Osteocyte (in vitro differentiated cells): ENCODE measurements at regions not wholly inside any gene's neighbourhood (a gene's known extent, or its start where the extent isn't known, plus 50 kb on each side); places are given as distances from the start of the nearest gene placed in this dataset.

Experiments used
- DNase-seq: peaks from one replicate; pipeline ENCODE4 v3.0.0; 2021; ENCODE audit warnings: mixed read lengths; ENCODE audit not compliant: unreplicated experiment; ENCODE audit errors: extremely low spot score
- H3K27ac Mint-ChIP-seq: one replicate; pipeline ENCODE4 v1.8.0; 2021; ENCODE audit warnings: mild to moderate bottlenecking, mixed read lengths; ENCODE audit not compliant: unreplicated experiment
- H3K27me3 Mint-ChIP-seq: one replicate; pipeline ENCODE4 v1.8.0; 2021; ENCODE audit warnings: mixed read lengths; ENCODE audit not compliant: unreplicated experiment
- H3K36me3 Mint-ChIP-seq: one replicate; pipeline ENCODE4 v1.8.0; 2021; ENCODE audit warnings: mixed read lengths; ENCODE audit not compliant: unreplicated experiment
- H3K4me1 Mint-ChIP-seq: one replicate; pipeline ENCODE4 v1.8.0; 2021; ENCODE audit warnings: mixed read lengths; ENCODE audit not compliant: unreplicated experiment
- H3K4me3 Mint-ChIP-seq: one replicate; pipeline ENCODE4 v1.8.0; 2021; ENCODE audit warnings: mild to moderate bottlenecking, moderate library complexity, mixed read lengths; ENCODE audit not compliant: unreplicated experiment
- H3K9me3 Mint-ChIP-seq: one replicate; pipeline ENCODE4 v1.8.0; 2021; ENCODE audit warnings: mixed read lengths; ENCODE audit not compliant: unreplicated experiment
- TF ChIP-seq, protein P1 (sequence below): fragments of 200-600 bp; sonication (generic); IDR thresholded peaks from 2 replicates; pipeline ENCODE4 v1.5.0; 2021; ENCODE audit warnings: antibody characterized with exemption, mild to moderate bottlenecking, moderate library complexity

GRCh38 chr2:103788951-103789350 is 1027.1 kb downstream of the TMEM182 start:
- no peak overlapping the region for H3K4me3 Mint-ChIP-seq
- H3K9me3 Mint-ChIP-seq: no peaks in the 10 kb centered on the region
- H3K4me1 Mint-ChIP-seq: peaks cover 16% of the 10 kb centered on the region
- no peak for DNase-seq
- TF ChIP-seq, protein P1, sequence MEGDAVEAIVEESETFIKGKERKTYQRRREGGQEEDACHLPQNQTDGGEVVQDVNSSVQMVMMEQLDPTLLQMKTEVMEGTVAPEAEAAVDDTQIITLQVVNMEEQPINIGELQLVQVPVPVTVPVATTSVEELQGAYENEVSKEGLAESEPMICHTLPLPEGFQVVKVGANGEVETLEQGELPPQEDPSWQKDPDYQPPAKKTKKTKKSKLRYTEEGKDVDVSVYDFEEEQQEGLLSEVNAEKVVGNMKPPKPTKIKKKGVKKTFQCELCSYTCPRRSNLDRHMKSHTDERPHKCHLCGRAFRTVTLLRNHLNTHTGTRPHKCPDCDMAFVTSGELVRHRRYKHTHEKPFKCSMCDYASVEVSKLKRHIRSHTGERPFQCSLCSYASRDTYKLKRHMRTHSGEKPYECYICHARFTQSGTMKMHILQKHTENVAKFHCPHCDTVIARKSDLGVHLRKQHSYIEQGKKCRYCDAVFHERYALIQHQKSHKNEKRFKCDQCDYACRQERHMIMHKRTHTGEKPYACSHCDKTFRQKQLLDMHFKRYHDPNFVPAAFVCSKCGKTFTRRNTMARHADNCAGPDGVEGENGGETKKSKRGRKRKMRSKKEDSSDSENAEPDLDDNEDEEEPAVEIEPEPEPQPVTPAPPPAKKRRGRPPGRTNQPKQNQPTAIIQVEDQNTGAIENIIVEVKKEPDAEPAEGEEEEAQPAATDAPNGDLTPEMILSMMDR: no peak
- H3K27me3 Mint-ChIP-seq: no peaks in the 10 kb centered on the region
- H3K27ac Mint-ChIP-seq: no peak overlapping the region
- H3K36me3 Mint-ChIP-seq: no peaks in the 10 kb centered on the region

DNA sequence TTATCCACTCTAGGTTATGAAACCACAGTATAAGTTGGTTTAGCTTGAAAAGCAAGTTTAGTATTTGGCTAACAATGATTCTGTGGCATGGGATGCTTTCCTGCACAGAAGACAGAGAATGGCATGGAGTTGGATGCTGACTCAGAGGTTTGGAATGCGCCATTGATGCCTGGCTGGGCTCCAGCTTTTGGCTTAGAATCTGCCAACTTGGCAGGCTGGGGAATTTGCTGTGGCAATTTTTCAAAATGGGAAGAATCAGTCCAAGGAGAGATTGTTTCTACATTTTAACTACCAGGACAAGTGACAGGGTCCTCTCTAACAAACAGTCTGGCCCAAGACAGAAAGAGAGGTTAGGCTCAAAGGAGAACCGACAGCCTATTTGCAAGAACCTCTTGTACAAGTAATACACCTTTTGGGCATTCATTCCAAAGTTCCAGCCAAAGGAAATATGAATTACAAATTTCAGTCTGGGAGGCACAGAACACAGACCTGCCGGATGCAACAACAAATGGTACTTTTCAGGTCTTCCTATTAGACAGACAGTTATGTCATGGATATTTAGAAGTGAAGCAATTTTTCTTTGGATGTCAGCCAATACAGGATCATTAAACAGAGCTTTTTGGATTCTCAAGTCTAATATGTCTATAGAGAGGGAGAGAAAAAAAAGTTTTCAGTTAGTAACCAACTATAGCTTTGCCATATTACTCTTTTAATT is 1027.7 kb downstream of the TMEM182 start:
- Mint-ChIP-seq H3K4me3 (no peak overlapping the region), H3K27ac (no peak overlapping the region), H3K36me3 (no peaks in the 10 kb centered on the region), H3K27me3 (no peaks in the 10 kb centered on the region), H3K9me3 (no peaks in the 10 kb centered on the region), H3K4me1 (peaks cover 16% of the 10 kb centered on the region)
- TF ChIP-seq, protein P1: no peak
- peak; percentile 87 for DNase-seq

DNA sequence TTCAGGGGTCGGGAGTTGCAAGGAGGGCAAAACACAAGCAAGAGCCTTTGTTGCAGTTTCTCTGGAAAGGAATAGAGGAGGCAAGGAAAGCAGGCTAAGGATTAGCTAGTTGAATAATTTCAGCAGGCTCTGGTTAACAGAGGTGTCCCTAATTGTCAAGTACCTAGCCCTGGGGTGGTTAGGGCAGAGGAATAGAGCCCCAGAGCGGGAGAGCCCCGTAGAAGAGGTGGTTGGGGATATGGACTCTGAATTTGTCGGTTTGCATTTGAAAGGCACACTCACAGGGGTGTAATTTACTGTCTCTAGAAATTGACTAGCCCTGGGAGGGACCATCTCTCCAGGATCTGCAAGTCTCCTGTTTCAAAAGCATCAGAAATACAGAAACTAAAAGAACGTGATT is 1030.2 kb downstream of the TMEM182 start:
- no peak for DNase-seq
- TF ChIP-seq, protein P1: no peak
- Mint-ChIP-seq H3K27me3 (no peaks in the 10 kb centered on the region), H3K4me1 (peaks cover 16% of the 10 kb centered on the region), H3K4me3 (no peak overlapping the region), H3K27ac (no peak overlapping the region), H3K9me3 (peaks cover 4% of the 10 kb centered on the region), H3K36me3 (no peaks in the 10 kb centered on the region)

GRCh38 chr2:103798291-103798690 is 1036.5 kb downstream of the TMEM182 start:
- TF ChIP-seq, protein P1: no peak
- H3K27ac Mint-ChIP-seq: no peak overlapping the region

DNA sequence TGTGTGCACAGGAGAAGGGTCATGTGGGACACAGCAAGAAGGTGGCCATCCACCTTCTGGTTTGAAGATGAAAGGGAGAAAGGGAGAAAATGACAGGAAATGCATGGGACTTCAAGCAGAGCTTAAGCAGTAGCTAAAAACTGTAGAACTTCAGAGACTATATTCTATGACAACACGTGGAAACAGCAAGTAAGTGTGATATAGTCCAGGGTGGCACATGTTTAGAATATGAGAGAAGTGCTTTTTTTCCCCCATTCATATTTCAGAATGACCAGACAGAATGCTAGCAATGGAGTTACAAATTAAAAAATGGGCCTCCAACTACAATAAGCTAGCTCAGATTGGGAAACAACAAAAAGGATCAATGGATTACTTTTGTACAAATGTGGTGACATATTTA is 1042.2 kb downstream of the TMEM182 start:
- no peak overlapping the region for H3K4me3 Mint-ChIP-seq
- H3K27me3 Mint-ChIP-seq: no peaks in the 10 kb centered on the region
- H3K36me3 Mint-ChIP-seq: no peaks in the 10 kb centered on the region
- H3K27ac Mint-ChIP-seq: no peak overlapping the region
- H3K4me1 Mint-ChIP-seq: no peaks in the 10 kb centered on the region
- TF ChIP-seq, protein P1: no peak
- H3K9me3 Mint-ChIP-seq: peaks cover 5% of the 10 kb centered on the region
- DNase-seq: no peak

More at GRCh38 chr2:103798291-103798690, 1036.5 kb downstream of the TMEM182 start:
- Mint-ChIP-seq H3K4me1 (no peaks in the 10 kb centered on the region), H3K36me3 (no peaks in the 10 kb centered on the region), H3K27me3 (peaks cover 2% of the 10 kb centered on the region), H3K4me3 (no peak overlapping the region), H3K9me3 (peaks cover 4% of the 10 kb centered on the region)
- no peak for DNase-seq
